AG09319 (cell line): ENCODE measurements at regions not wholly inside any gene's neighbourhood (a gene's known extent, or its start where the extent isn't known, plus 50 kb on each side); places are given as distances from the start of the nearest gene placed in this dataset.

Experiments
- DNase-seq: peaks from one replicate; pipeline ENCODE4 v3.0.0-alpha.2; 2010; ENCODE audit warnings: low read depth; ENCODE audit errors: extremely low read depth
- CTCF ChIP-seq: IDR thresholded peaks from 2 replicates; pipeline ENCODE4 v1.5.1; 2011; ENCODE audit warnings: low read depth, mild to moderate bottlenecking, inconsistent platforms, low read length, moderate library complexity

GRCh38 chr1:214941061-214941460, 141.5 kb upstream of the KCNK2 start:
- no peak for DNase-seq
- TF ChIP-seq CTCF, result no peak

GRCh38 chr1:214943054-214943453, 139.5 kb upstream of the KCNK2 start:
- no peak for TF ChIP-seq CTCF

GRCh38 chr1:214946615-214947014, 135.9 kb upstream of the KCNK2 start:
- no peak for TF ChIP-seq CTCF
- DNase-seq, result no peak

More at GRCh38 chr1:214943054-214943453, 139.5 kb upstream of the KCNK2 start:
- DNase-seq, result no peak

GRCh38 chr1:214952648-214953047, 129.9 kb upstream of the KCNK2 start:
- no peak for TF ChIP-seq CTCF
- no peak for DNase-seq

- no peak for DNase-seq
- no peak for TF ChIP-seq CTCF
These were observed 128.5 kb upstream of the KCNK2 start for GRCh38 chr1:214953901-214954616.

- TF ChIP-seq CTCF, result no peak
These were observed 128.0 kb upstream of the KCNK2 start for GRCh38 chr1:214954617-214954949.

GRCh38 chr1:214957330-214958137, 125.0 kb upstream of the KCNK2 start:
- peak; percentile 98 for DNase-seq
- TF ChIP-seq CTCF, result no peak

More at GRCh38 chr1:214954617-214954949, 128.0 kb upstream of the KCNK2 start:
- no peak for DNase-seq
